ENCODE measurements at regions not wholly inside any gene's neighbourhood (a gene's known extent, or its start where the extent isn't known, plus 50 kb on each side); places are given as distances from the start of the nearest gene placed in this dataset.

DNA sequence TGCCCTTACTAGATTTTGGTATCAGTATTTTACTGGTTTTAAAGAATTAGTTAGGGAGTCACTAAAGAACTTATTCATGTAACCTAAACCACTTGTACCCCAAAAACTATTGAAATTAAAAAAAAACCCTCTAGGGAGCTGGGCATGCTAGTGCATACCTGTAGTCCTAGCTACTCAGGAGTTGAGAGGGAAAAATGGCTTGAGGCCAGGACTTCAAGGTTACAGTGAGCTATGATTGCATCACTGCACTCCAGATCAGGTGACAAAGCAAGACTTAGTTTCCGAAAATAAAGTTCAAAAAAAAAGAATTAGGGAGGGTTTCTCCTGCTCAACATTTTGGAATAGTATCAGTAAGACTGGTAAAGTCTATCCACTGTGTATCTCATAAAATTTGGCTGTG lies 364.4 kb upstream of the LUZP2 start:
- no peak for TF ChIP-seq CTCF (IDR thresholded peaks at IDR 0.05; ENCODE audit: borderline replicate concordance)
- H3K27me3 ChIP-seq (ENCODE audit: low read depth): no peaks in the 10 kb centered on the region
- no peak overlapping the region for H3K27ac ChIP-seq (replicated peaks)
- intact Hi-C loops (cut with micrococcal nuclease): no loop called here
- no peak overlapping the region for H3K4me3 ChIP-seq
- no peaks in the 10 kb centered on the region for H3K4me1 ChIP-seq
- no peaks in the 10 kb centered on the region for H3K9me3 ChIP-seq (replicated peaks)
- DNase-seq: no peak
- H3K36me3 ChIP-seq: no peaks in the 10 kb centered on the region

DNA sequence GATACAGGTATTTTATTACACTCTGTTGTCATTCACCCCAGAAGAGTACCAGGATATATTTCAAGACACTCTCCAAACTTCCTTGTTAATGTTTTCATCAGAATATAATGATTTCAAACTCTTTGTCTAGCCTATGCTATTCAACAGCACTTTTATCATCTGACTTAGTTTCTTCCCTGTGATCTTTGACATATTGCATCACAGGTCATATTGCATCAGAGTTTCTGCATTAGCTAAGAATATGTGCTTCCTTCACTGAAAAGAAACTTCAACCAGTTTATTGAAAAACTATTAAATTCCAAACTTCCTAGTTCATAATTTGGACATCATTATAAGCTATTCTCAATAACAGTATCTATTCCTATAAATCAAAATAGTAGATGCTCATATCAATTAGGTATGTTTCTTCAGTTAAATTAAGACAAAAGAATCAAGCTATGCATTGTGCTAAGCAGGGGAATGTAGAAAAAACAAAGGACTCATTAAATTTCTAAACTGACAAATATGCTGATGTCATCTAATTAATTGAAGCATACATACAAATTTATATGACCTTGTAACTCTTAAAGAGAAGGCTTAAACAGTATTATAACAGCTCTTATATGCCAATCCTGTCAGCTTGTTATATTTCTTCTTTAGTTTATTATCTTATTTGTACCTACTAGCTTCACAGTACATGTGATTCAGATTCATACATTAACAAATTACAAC lies 361.8 kb upstream of the LUZP2 start:
- no peak for DNase-seq
- Histone ChIP-seq H3K9me3 (replicated peaks) (no peaks in the 10 kb centered on the region), H3K27ac (replicated peaks) (no peak overlapping the region), H3K4me3 (no peak overlapping the region), H3K27me3 (ENCODE audit: low read depth) (no peaks in the 10 kb centered on the region), H3K4me1 (no peaks in the 10 kb centered on the region), H3K36me3 (no peaks in the 10 kb centered on the region)
- no peak for TF ChIP-seq CTCF (IDR thresholded peaks at IDR 0.05; ENCODE audit: borderline replicate concordance)
- intact Hi-C loops (cut with micrococcal nuclease): no loop called here

GRCh38 chr11:24142062-24142461 lies 354.8 kb upstream of the LUZP2 start:
- TF ChIP-seq CTCF (IDR thresholded peaks at IDR 0.05; ENCODE audit: borderline replicate concordance): no peak
- Histone ChIP-seq H3K4me3 (no peak overlapping the region), H3K4me1 (no peaks in the 10 kb centered on the region), H3K27ac (replicated peaks) (no peak overlapping the region), H3K27me3 (ENCODE audit: low read depth) (no peaks in the 10 kb centered on the region), H3K36me3 (no peaks in the 10 kb centered on the region), H3K9me3 (replicated peaks) (peaks cover 10% of the 10 kb centered on the region)
- no peak for DNase-seq
- intact Hi-C loops (cut with micrococcal nuclease): no loop called here

DNA sequence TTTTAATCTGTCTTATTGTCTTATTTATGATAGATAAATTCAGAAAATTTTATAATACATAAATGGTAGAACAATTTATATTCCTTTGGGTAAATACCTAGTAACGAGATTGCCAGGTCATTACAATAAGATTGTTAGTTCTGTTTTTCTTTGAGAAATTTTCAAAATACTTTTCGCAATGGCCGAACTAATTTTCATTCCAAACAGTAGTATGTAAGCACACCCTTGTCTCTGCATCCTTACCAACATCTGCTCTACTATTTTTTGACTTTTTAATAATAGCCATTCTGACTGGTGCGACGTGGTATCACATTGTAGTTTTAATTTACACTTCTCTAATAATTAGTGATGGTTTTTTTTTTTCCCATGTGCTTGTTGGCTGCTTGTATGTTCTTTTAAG lies 351.4 kb upstream of the LUZP2 start:
- Histone ChIP-seq H3K9me3 (replicated peaks) (peaks cover 10% of the 10 kb centered on the region), H3K4me3 (no peak overlapping the region), H3K27me3 (ENCODE audit: low read depth) (no peaks in the 10 kb centered on the region), H3K27ac (replicated peaks) (no peak overlapping the region), H3K36me3 (no peaks in the 10 kb centered on the region), H3K4me1 (no peaks in the 10 kb centered on the region)
- TF ChIP-seq CTCF (IDR thresholded peaks at IDR 0.05; ENCODE audit: borderline replicate concordance): no peak
- no peak for DNase-seq
- intact Hi-C loops (cut with micrococcal nuclease): no loop called here

DNA sequence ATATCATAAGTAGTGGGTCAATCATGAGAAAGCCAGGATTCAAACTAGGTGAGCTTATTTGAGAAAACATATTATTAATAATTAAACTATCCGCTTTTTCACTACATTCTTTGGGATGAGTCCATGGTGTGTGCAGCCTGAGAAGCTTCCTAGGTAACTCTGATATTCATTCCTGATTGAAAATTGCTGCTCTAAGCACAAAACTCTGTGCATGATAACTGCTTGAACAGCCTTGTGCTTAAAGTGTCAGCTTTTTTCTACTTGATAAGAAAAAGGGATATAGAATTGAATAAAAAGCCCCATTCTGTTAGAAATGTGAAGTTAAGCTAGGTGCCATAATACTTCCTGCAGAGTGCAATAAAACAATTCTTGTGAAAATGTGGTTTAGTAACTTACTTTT lies 343.5 kb upstream of the LUZP2 start:
- intact Hi-C loops (cut with micrococcal nuclease): no loop called here
- Histone ChIP-seq H3K36me3 (no peaks in the 10 kb centered on the region), H3K9me3 (replicated peaks) (no peaks in the 10 kb centered on the region)

More for the DNA sequence above, 343.5 kb upstream of the LUZP2 start:
- Histone ChIP-seq H3K4me3 (no peak overlapping the region), H3K4me1 (no peaks in the 10 kb centered on the region), H3K27me3 (ENCODE audit: low read depth) (no peaks in the 10 kb centered on the region), H3K27ac (replicated peaks) (no peak overlapping the region)
- no peak for DNase-seq
- no peak for TF ChIP-seq CTCF (IDR thresholded peaks at IDR 0.05; ENCODE audit: borderline replicate concordance)
